ENCODE measurements at regions not wholly inside any gene's neighbourhood (a gene's known extent, or its start where the extent isn't known, plus 50 kb on each side); places are given as distances from the start of the nearest gene placed in this dataset.

DNA sequence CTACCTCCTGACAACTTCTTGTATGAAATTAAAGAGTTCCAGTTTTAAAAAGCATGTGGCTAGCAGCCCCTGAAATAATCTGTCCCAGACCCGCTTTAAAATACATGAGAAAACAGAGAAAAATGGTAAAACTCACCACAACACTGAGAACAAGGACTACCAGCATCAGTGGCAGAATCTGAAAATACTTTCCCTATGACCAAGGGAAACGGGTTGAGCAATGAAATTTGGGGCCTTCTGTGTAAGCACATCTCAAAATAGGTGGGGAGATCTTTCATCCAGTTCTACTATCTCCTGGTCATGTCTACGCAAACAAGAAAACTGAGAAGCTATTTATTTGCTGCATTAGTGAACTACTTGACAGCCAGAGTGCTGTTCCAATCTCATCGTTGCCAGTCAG, 172.3 kb downstream of the LNPK start:
- Histone ChIP-seq H3K4me3 (ENCODE audit: low read length) (no peak overlapping the region), H3K9me3 (replicated peaks; ENCODE audit: low read length) (no peaks in the 10 kb centered on the region), H3K36me3 (ENCODE audit: insufficient read depth, low read length) (no peaks in the 10 kb centered on the region), H3K9ac (ENCODE audit: low read depth, low read length) (no peak overlapping the region), H3K4me1 (ENCODE audit: control insufficient read depth, insufficient read depth, low read length) (no peaks in the 10 kb centered on the region), H3K27me3 (ENCODE audit: control insufficient read depth, insufficient read depth, low read length) (no peaks in the 10 kb centered on the region), H3K4me2 (ENCODE audit: low read length) (no peak overlapping the region)

DNA sequence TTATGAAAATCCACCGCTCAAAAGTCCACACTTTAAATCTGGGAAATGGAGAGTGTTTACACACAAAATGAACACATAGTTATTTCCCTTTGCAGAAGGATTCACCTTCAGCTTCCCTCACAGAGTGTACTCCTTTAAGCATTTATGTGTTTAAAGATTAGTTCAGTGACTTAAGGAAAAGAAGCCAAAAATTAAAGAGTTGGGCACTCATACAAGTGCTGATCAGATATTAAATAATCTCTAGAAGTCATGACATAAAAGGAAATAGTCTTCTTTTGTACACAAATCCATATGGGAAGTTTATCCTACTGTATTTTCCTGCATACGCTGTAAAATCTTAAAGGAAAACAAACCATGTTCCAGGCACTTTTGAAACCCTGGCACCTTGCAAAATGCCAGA, 174.2 kb downstream of the LNPK start:
- no peaks in the 10 kb centered on the region for H3K9me3 ChIP-seq (replicated peaks; ENCODE audit: low read length)
- no peaks in the 10 kb centered on the region for H3K36me3 ChIP-seq (ENCODE audit: insufficient read depth, low read length)
- H3K4me1 ChIP-seq (ENCODE audit: control insufficient read depth, insufficient read depth, low read length) = peaks cover 3% of the 10 kb centered on the region
- H3K4me2 ChIP-seq (ENCODE audit: low read length) = no peak overlapping the region
- no peak overlapping the region for H3K4me3 ChIP-seq (ENCODE audit: low read length)
- no peaks in the 10 kb centered on the region for H3K27me3 ChIP-seq (ENCODE audit: control insufficient read depth, insufficient read depth, low read length)
- H3K9ac ChIP-seq (ENCODE audit: low read depth, low read length) = no peak overlapping the region

DNA sequence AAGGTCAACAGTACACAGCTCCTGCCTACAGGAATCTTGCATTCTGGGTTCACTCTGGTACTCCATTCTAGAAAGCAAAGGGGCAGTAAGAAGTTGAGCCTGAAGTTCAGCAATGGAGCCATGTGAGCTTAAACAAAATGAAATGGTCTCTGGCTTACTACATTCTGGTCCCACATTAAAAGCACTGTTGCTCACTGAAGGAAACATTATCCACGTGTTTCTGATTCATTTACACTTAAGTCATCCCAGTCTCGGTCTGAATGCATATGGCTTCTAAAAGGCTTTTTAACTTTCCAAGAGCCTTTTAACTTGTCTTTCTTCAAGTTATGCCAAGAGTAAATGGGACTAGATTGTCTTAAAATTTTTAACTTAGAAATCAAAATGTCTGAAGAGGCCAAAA, 177.8 kb downstream of the LNPK start:
- no peak overlapping the region for H3K4me2 ChIP-seq (ENCODE audit: low read length)

GRCh38 chr2:175823707-175824073, 178.4 kb downstream of the LNPK start:
- H3K4me1 ChIP-seq (ENCODE audit: control insufficient read depth, insufficient read depth, low read length) = peaks cover 3% of the 10 kb centered on the region
- H3K4me3 ChIP-seq (ENCODE audit: low read length) = no peak overlapping the region
- no peaks in the 10 kb centered on the region for H3K27me3 ChIP-seq (ENCODE audit: control insufficient read depth, insufficient read depth, low read length)
- no peaks in the 10 kb centered on the region for H3K9me3 ChIP-seq (replicated peaks; ENCODE audit: low read length)
- H3K4me2 ChIP-seq (ENCODE audit: low read length) = peak overlapping the region; percentile 26
- no peaks in the 10 kb centered on the region for H3K36me3 ChIP-seq (ENCODE audit: insufficient read depth, low read length)
- H3K9ac ChIP-seq (ENCODE audit: low read depth, low read length) = no peak overlapping the region

More for the DNA sequence above, 177.8 kb downstream of the LNPK start:
- no peaks in the 10 kb centered on the region for H3K27me3 ChIP-seq (ENCODE audit: control insufficient read depth, insufficient read depth, low read length)
- H3K9me3 ChIP-seq (replicated peaks; ENCODE audit: low read length) = no peaks in the 10 kb centered on the region
- H3K4me1 ChIP-seq (ENCODE audit: control insufficient read depth, insufficient read depth, low read length) = peaks cover 3% of the 10 kb centered on the region
- no peak overlapping the region for H3K4me3 ChIP-seq (ENCODE audit: low read length)
- no peak overlapping the region for H3K9ac ChIP-seq (ENCODE audit: low read depth, low read length)
- H3K36me3 ChIP-seq (ENCODE audit: insufficient read depth, low read length) = no peaks in the 10 kb centered on the region

GRCh38 chr2:175823002-175823706, 178.9 kb downstream of the LNPK start:
- H3K4me2 ChIP-seq (ENCODE audit: low read length) = peak overlapping the region; percentile 26

GRCh38 chr2:175817221-175817620, 184.8 kb downstream of the LNPK start:
- H3K4me1 ChIP-seq (ENCODE audit: control insufficient read depth, insufficient read depth, low read length) = peaks cover 7% of the 10 kb centered on the region
- H3K4me3 ChIP-seq (ENCODE audit: low read length) = no peak overlapping the region
- no peaks in the 10 kb centered on the region for H3K27me3 ChIP-seq (ENCODE audit: control insufficient read depth, insufficient read depth, low read length)
- H3K36me3 ChIP-seq (ENCODE audit: insufficient read depth, low read length) = no peaks in the 10 kb centered on the region
- no peak overlapping the region for H3K9ac ChIP-seq (ENCODE audit: low read depth, low read length)
- no peak overlapping the region for H3K4me2 ChIP-seq (ENCODE audit: low read length)
- H3K9me3 ChIP-seq (replicated peaks; ENCODE audit: low read length) = no peaks in the 10 kb centered on the region

More at GRCh38 chr2:175823002-175823706, 178.9 kb downstream of the LNPK start:
- Histone ChIP-seq H3K36me3 (ENCODE audit: insufficient read depth, low read length) (no peaks in the 10 kb centered on the region), H3K9ac (ENCODE audit: low read depth, low read length) (no peak overlapping the region), H3K4me1 (ENCODE audit: control insufficient read depth, insufficient read depth, low read length) (peaks cover 3% of the 10 kb centered on the region), H3K4me3 (ENCODE audit: low read length) (no peak overlapping the region), H3K9me3 (replicated peaks; ENCODE audit: low read length) (no peaks in the 10 kb centered on the region), H3K27me3 (ENCODE audit: control insufficient read depth, insufficient read depth, low read length) (no peaks in the 10 kb centered on the region)

- no peaks in the 10 kb centered on the region for H3K36me3 ChIP-seq (ENCODE audit: insufficient read depth, low read length)
- no peak overlapping the region for H3K9ac ChIP-seq (ENCODE audit: low read depth, low read length)
- H3K4me3 ChIP-seq (ENCODE audit: low read length) = peak overlapping the region; percentile 20
- H3K4me2 ChIP-seq (ENCODE audit: low read length) = no peak overlapping the region
- H3K4me1 ChIP-seq (ENCODE audit: control insufficient read depth, insufficient read depth, low read length) = peaks cover 7% of the 10 kb centered on the region
- H3K9me3 ChIP-seq (replicated peaks; ENCODE audit: low read length) = no peaks in the 10 kb centered on the region
- no peaks in the 10 kb centered on the region for H3K27me3 ChIP-seq (ENCODE audit: control insufficient read depth, insufficient read depth, low read length)
Observed at GRCh38 chr2:175815537-175815936, 186.5 kb downstream of the LNPK start.

DNA sequence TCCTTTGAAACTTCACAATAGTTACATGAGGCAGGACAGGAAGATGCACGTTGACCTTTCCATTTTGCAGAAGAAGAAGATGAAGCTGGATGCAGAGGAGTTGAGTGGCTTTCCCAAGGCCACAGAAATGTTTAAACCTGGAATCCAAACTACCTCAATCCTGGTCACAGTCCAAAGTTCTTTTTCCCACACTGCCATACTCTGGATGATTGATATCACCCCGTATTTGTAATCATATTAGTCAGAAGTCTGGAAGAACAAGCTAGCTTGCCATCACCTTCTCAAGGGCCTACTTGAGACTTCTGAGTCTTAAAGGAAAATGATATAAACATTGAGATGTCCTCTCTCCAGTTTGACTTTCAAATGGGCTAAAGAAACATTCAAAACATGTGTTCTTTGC, 190.1 kb downstream of the LNPK start:
- Histone ChIP-seq H3K9me3 (replicated peaks; ENCODE audit: low read length) (no peaks in the 10 kb centered on the region), H3K4me3 (ENCODE audit: low read length) (no peak overlapping the region), H3K9ac (ENCODE audit: low read depth, low read length) (no peak overlapping the region), H3K4me2 (ENCODE audit: low read length) (no peak overlapping the region), H3K27me3 (ENCODE audit: control insufficient read depth, insufficient read depth, low read length) (no peaks in the 10 kb centered on the region), H3K4me1 (ENCODE audit: control insufficient read depth, insufficient read depth, low read length) (peaks cover 7% of the 10 kb centered on the region), H3K36me3 (ENCODE audit: insufficient read depth, low read length) (no peaks in the 10 kb centered on the region)

GRCh38 chr2:175808858-175809257, 193.2 kb downstream of the LNPK start:
- Histone ChIP-seq H3K4me1 (ENCODE audit: control insufficient read depth, insufficient read depth, low read length) (no peaks in the 10 kb centered on the region), H3K27me3 (ENCODE audit: control insufficient read depth, insufficient read depth, low read length) (no peaks in the 10 kb centered on the region), H3K36me3 (ENCODE audit: insufficient read depth, low read length) (no peaks in the 10 kb centered on the region), H3K9me3 (replicated peaks; ENCODE audit: low read length) (no peaks in the 10 kb centered on the region), H3K4me3 (ENCODE audit: low read length) (no peak overlapping the region), H3K9ac (ENCODE audit: low read depth, low read length) (no peak overlapping the region), H3K4me2 (ENCODE audit: low read length) (no peak overlapping the region)

- H3K27me3 ChIP-seq (ENCODE audit: control insufficient read depth, insufficient read depth, low read length) = no peaks in the 10 kb centered on the region
- H3K9me3 ChIP-seq (replicated peaks; ENCODE audit: low read length) = no peaks in the 10 kb centered on the region
- no peak overlapping the region for H3K4me2 ChIP-seq (ENCODE audit: low read length)
- no peak overlapping the region for H3K4me3 ChIP-seq (ENCODE audit: low read length)
- no peaks in the 10 kb centered on the region for H3K4me1 ChIP-seq (ENCODE audit: control insufficient read depth, insufficient read depth, low read length)
- no peak overlapping the region for H3K9ac ChIP-seq (ENCODE audit: low read depth, low read length)
- no peaks in the 10 kb centered on the region for H3K36me3 ChIP-seq (ENCODE audit: insufficient read depth, low read length)
Observed at GRCh38 chr2:175808078-175808477, 194.0 kb downstream of the LNPK start.

DNA sequence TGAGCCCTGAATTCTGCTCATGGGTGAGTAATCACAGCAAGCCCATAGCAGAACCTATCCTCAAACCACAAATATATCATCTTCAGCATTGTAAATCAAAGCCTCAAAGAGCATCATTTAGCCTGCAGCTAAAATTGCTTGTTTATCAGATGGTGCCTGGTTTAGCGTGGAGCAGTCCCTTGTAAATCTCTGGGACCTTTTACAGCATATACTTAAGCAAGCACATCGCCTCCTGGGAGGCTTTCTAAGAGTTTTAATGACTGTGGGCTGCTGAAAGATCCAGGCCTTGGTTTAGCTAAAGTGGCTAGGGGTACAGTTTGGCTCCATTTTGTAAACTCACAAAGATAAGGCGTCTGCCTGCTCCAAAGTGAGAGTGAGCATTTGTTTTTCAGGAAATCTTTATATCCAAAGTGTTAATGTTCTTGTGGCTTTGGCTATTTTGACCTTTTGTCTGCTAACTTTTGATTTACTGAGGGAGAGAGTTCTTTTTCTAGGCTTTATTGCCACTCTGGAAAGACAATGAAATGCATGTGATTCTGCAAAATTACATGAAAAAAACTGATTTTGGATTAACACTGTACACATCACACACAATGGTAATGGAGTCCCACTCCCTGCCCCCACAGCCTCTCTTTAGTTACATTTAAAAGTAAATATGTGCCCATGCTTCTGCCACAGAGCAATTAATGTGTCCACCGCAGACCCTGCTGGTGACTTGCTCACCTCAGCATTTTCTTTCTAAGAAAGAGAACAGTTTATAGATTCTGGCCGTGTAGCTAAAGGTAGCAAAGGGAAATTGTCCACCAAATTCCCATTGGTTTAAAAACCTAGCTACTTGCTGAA, 194.8 kb downstream of the LNPK start:
- Histone ChIP-seq H3K4me3 (ENCODE audit: low read length) (no peak overlapping the region), H3K36me3 (ENCODE audit: insufficient read depth, low read length) (no peaks in the 10 kb centered on the region), H3K9ac (ENCODE audit: low read depth, low read length) (no peak overlapping the region), H3K27me3 (ENCODE audit: control insufficient read depth, insufficient read depth, low read length) (no peaks in the 10 kb centered on the region), H3K9me3 (replicated peaks; ENCODE audit: low read length) (no peaks in the 10 kb centered on the region), H3K4me1 (ENCODE audit: control insufficient read depth, insufficient read depth, low read length) (no peaks in the 10 kb centered on the region), H3K4me2 (ENCODE audit: low read length) (no peak overlapping the region)

DNA sequence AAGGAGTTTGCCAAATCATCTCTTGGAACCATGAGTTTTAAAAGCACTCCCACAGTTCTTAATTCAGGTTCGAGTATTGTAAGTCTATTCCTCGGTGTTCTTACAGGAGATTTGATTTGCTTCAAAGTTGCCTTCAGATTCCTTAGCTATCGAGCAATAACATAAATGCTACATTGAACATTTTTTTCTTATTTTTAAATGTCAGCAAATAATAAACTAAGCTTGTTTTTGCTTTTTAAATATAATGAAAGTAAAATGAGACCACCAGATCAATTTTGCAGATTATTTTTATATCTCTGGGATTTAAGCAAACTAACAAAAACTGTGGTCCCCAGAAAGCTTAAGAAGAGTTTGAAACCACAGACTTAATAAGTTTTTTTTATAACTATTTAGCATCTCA, 195.5 kb downstream of the LNPK start:
- H3K4me1 ChIP-seq (ENCODE audit: control insufficient read depth, insufficient read depth, low read length) = no peaks in the 10 kb centered on the region
- no peaks in the 10 kb centered on the region for H3K36me3 ChIP-seq (ENCODE audit: insufficient read depth, low read length)
- no peaks in the 10 kb centered on the region for H3K9me3 ChIP-seq (replicated peaks; ENCODE audit: low read length)
- H3K27me3 ChIP-seq (ENCODE audit: control insufficient read depth, insufficient read depth, low read length) = no peaks in the 10 kb centered on the region
- H3K4me2 ChIP-seq (ENCODE audit: low read length) = no peak overlapping the region
- no peak overlapping the region for H3K4me3 ChIP-seq (ENCODE audit: low read length)
- H3K9ac ChIP-seq (ENCODE audit: low read depth, low read length) = no peak overlapping the region
